ENCODE measurements at regions not wholly inside any gene's neighbourhood (a gene's known extent, or its start where the extent isn't known, plus 50 kb on each side); places are given as distances from the start of the nearest gene placed in this dataset.

GRCh38 chr11:130710497-130711012 is 205.7 kb downstream of the SNX19 start:
- Histone ChIP-seq H3K9ac (ENCODE audit: extremely low read depth, insufficient read length, low read length) (no peak overlapping the region), H4K91ac (ENCODE audit: insufficient read length, low read depth, low read length) (no peak overlapping the region)

More at GRCh38 chr11:130710497-130711012, 205.7 kb downstream of the SNX19 start:
- no peaks in the 10 kb centered on the region for H4K20me1 ChIP-seq (ENCODE audit: control insufficient read depth, insufficient read depth, insufficient read length)
- no peak overlapping the region for H3K23ac ChIP-seq (ENCODE audit: insufficient read length, low read depth, low read length)
- no peaks in the 10 kb centered on the region for H3K9me3 ChIP-seq (ENCODE audit: control insufficient read depth, low read depth, low read length)
- H3K23me2 ChIP-seq (ENCODE audit: insufficient read length, low read depth, low read length, poor library complexity, severe bottlenecking) = no peaks in the 10 kb centered on the region
- H3K36me3 Mint-ChIP-seq (ENCODE audit: insufficient read depth in 1 of 3, low read depth in 3 of 3) = no peaks in the 10 kb centered on the region; a peak in 1 of 7 replicates
- no peak overlapping the region; a peak in 1 of 7 replicates for H3K27ac Mint-ChIP-seq
- no CpG with 5 or more reads among the region's 13 CpGs for WGBS (ENCODE audit: extremely low coverage, insufficient read length, low lambda C conversion rate)
- no peak overlapping the region for H3K4ac ChIP-seq (ENCODE audit: low read depth, low read length)
- no peak overlapping the region for H2BK5ac ChIP-seq (ENCODE audit: insufficient read length, low read length)
- DNase-seq = no peak
- H3K4me1 Mint-ChIP-seq = no peaks in the 10 kb centered on the region; a peak in 1 of 4 replicates
- no peak overlapping the region for H2BK12ac ChIP-seq (ENCODE audit: insufficient read length, low read depth, low read length)
- no peak overlapping the region for H3K4me3 Mint-ChIP-seq
- H3K14ac ChIP-seq (ENCODE audit: insufficient read depth, low read length) = no peak overlapping the region
- no peak overlapping the region for H3K27ac ChIP-seq (ENCODE audit: insufficient read length, low read depth, low read length)
- no peak overlapping the region for H2AFZ ChIP-seq (ENCODE audit: low read length)
- no peak overlapping the region for H3T11ph ChIP-seq (ENCODE audit: low read length)
- no peaks in the 10 kb centered on the region for H3K4me1 ChIP-seq (ENCODE audit: insufficient read depth, low read length)
- H2BK120ac ChIP-seq (ENCODE audit: low read depth, low read length, poor library complexity, severe bottlenecking) = no peak overlapping the region
- no peak overlapping the region for H4K5ac ChIP-seq (ENCODE audit: insufficient read length, low read depth, low read length)
- TF ChIP-seq, protein P1, sequence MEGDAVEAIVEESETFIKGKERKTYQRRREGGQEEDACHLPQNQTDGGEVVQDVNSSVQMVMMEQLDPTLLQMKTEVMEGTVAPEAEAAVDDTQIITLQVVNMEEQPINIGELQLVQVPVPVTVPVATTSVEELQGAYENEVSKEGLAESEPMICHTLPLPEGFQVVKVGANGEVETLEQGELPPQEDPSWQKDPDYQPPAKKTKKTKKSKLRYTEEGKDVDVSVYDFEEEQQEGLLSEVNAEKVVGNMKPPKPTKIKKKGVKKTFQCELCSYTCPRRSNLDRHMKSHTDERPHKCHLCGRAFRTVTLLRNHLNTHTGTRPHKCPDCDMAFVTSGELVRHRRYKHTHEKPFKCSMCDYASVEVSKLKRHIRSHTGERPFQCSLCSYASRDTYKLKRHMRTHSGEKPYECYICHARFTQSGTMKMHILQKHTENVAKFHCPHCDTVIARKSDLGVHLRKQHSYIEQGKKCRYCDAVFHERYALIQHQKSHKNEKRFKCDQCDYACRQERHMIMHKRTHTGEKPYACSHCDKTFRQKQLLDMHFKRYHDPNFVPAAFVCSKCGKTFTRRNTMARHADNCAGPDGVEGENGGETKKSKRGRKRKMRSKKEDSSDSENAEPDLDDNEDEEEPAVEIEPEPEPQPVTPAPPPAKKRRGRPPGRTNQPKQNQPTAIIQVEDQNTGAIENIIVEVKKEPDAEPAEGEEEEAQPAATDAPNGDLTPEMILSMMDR (conservative IDR thresholded peaks at IDR 0.05) = no peak
- peaks cover 0 to 8% of the 10 kb centered on the region in 2 experiments; a peak in 4 of 5 replicates for H3K9me3 Mint-ChIP-seq
- H3K79me2 ChIP-seq (ENCODE audit: insufficient read depth, low read length) = no peaks in the 10 kb centered on the region
- H2BK15ac ChIP-seq (ENCODE audit: low read depth, low read length) = no peak overlapping the region
- H3K27me3 ChIP-seq (ENCODE audit: insufficient read depth, low read length) = no peaks in the 10 kb centered on the region
- no peaks in the 10 kb centered on the region for H3K79me1 ChIP-seq (ENCODE audit: insufficient read depth, low read depth, low read length, poor library complexity, severe bottlenecking)
- peaks cover 18% of the 10 kb centered on the region for H3K27me3 Mint-ChIP-seq (ENCODE audit: low read depth)
- no peak overlapping the region for H3K18ac ChIP-seq (ENCODE audit: insufficient read length, low read depth, low read length)
- H2BK20ac ChIP-seq (ENCODE audit: low read depth, low read length, poor library complexity, severe bottlenecking) = no peak overlapping the region
- H4K8ac ChIP-seq (replicated peaks; ENCODE audit: insufficient read length, low read depth, low read length) = no peak overlapping the region
- no peak overlapping the region for H3K56ac ChIP-seq (ENCODE audit: insufficient read length, low read depth, low read length)
- H2AK5ac ChIP-seq (ENCODE audit: insufficient read length, low read length) = no peak overlapping the region
- no peak overlapping the region for H3K4me2 ChIP-seq (ENCODE audit: insufficient read depth, insufficient read length, low read length)

Measured in H9 (cell line).